ENCODE measurements at regions not wholly inside any gene's neighbourhood (a gene's known extent, or its start where the extent isn't known, plus 50 kb on each side); places are given as distances from the start of the nearest gene placed in this dataset.

GRCh38 chr3:147187687-147188086 is 218.7 kb downstream of the ZIC4 start:
- POLR2A ChIA-PET: no interaction called here
- CTCF ChIA-PET: no interaction called here

DNA sequence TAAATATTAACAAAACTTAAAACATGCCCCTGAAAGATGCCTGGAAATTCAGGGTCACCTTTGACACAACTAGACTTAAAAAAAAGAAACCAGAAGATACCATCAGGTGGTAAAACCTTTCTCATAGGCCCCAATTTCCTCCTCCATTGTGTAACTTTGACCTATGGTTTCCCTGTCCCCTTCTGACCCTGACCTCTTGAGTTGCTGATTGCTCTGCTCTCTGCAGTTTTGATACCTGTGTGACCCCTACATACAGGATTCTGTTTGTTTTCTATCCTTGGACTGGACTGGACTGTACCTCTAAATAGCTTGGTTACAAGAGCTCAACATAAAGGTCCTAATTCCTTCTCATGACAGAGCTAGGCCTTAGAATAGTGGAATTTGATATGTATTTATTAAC is 220.6 kb downstream of the ZIC4 start:
- DNase-seq (ENCODE audit: low read depth): no peak
- TF ChIP-seq, protein P1, sequence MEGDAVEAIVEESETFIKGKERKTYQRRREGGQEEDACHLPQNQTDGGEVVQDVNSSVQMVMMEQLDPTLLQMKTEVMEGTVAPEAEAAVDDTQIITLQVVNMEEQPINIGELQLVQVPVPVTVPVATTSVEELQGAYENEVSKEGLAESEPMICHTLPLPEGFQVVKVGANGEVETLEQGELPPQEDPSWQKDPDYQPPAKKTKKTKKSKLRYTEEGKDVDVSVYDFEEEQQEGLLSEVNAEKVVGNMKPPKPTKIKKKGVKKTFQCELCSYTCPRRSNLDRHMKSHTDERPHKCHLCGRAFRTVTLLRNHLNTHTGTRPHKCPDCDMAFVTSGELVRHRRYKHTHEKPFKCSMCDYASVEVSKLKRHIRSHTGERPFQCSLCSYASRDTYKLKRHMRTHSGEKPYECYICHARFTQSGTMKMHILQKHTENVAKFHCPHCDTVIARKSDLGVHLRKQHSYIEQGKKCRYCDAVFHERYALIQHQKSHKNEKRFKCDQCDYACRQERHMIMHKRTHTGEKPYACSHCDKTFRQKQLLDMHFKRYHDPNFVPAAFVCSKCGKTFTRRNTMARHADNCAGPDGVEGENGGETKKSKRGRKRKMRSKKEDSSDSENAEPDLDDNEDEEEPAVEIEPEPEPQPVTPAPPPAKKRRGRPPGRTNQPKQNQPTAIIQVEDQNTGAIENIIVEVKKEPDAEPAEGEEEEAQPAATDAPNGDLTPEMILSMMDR (IDR thresholded peaks at IDR 0.05; ENCODE audit: insufficient read depth, low read depth, low read length): no peak
- Histone ChIP-seq H3K4me3 (ENCODE audit: low read depth, low read length) (no peak overlapping the region), H3K27me3 (ENCODE audit: control insufficient read depth, insufficient read depth, low read length) (no peaks in the 10 kb centered on the region), H3K36me3 (ENCODE audit: control insufficient read depth, insufficient read depth, low read length) (no peaks in the 10 kb centered on the region)
- POLR2A ChIA-PET: no interaction called here
- CTCF ChIA-PET: no interaction called here

More at GRCh38 chr3:147187687-147188086, 218.7 kb downstream of the ZIC4 start:
- no peak overlapping the region for H3K4me3 ChIP-seq (ENCODE audit: low read depth, low read length)
- no peaks in the 10 kb centered on the region for H3K27me3 ChIP-seq (ENCODE audit: control insufficient read depth, insufficient read depth, low read length)
- no peak for DNase-seq (ENCODE audit: low read depth)
- no peaks in the 10 kb centered on the region for H3K36me3 ChIP-seq (ENCODE audit: control insufficient read depth, insufficient read depth, low read length)
- TF ChIP-seq, protein P1 (IDR thresholded peaks at IDR 0.05; ENCODE audit: insufficient read depth, low read depth, low read length): no peak

- POLR2A ChIA-PET: no interaction called here
- no peaks in the 10 kb centered on the region for H3K27me3 ChIP-seq (ENCODE audit: control insufficient read depth, insufficient read depth, low read length)
- TF ChIP-seq, protein P1 (IDR thresholded peaks at IDR 0.05; ENCODE audit: insufficient read depth, low read depth, low read length): no peak
Observed at GRCh38 chr3:147184794-147185193, 221.5 kb downstream of the ZIC4 start.

GRCh38 chr3:147173257-147173656 is 233.1 kb downstream of the ZIC4 start:
- Histone ChIP-seq H3K27me3 (ENCODE audit: control insufficient read depth, insufficient read depth, low read length) (no peaks in the 10 kb centered on the region), H3K36me3 (ENCODE audit: control insufficient read depth, insufficient read depth, low read length) (no peaks in the 10 kb centered on the region), H3K4me3 (ENCODE audit: low read depth, low read length) (no peak overlapping the region)
- TF ChIP-seq, protein P1 (IDR thresholded peaks at IDR 0.05; ENCODE audit: insufficient read depth, low read depth, low read length): no peak
- ChIA-PET CTCF (interaction anchor here (1.5 kb wide), 1 partner anchor 18 kb away, joined by 4 read pairs; no protein-coding TSS in a partner anchor), POLR2A (no interaction called here)
- no peak for DNase-seq (ENCODE audit: low read depth)

More at GRCh38 chr3:147184794-147185193, 221.5 kb downstream of the ZIC4 start:
- Histone ChIP-seq H3K36me3 (ENCODE audit: control insufficient read depth, insufficient read depth, low read length) (no peaks in the 10 kb centered on the region), H3K4me3 (ENCODE audit: low read depth, low read length) (no peak overlapping the region)
- no peak for DNase-seq (ENCODE audit: low read depth)
- CTCF ChIA-PET: no interaction called here

- Histone ChIP-seq H3K4me3 (ENCODE audit: low read depth, low read length) (no peak overlapping the region), H3K36me3 (ENCODE audit: control insufficient read depth, insufficient read depth, low read length) (no peaks in the 10 kb centered on the region), H3K27me3 (ENCODE audit: control insufficient read depth, insufficient read depth, low read length) (no peaks in the 10 kb centered on the region)
- ChIA-PET POLR2A (no interaction called here), CTCF (interaction anchor here (0.7 kb wide), 1 partner anchor 22 kb away, joined by 3 read pairs; no protein-coding TSS in a partner anchor)
- no peak for DNase-seq (ENCODE audit: low read depth)
- TF ChIP-seq, protein P1 (IDR thresholded peaks at IDR 0.05; ENCODE audit: insufficient read depth, low read depth, low read length): no peak
Observed at GRCh38 chr3:147162743-147163142, 243.6 kb downstream of the ZIC4 start.
